Breast epithelium (tissue), 3 donors: ENCODE measurements at regions not wholly inside any gene's neighbourhood (a gene's known extent, or its start where the extent isn't known, plus 50 kb on each side); places are given as distances from the start of the nearest gene placed in this dataset.
"Not testable (repeated sequence)": the region's sequence is repeated elsewhere in the genome, so short reads cannot be mapped to it uniquely, and the experiment has no call there.

ENCODE experiments used
- CTCF ChIP-seq, 3 donors: fragments of 450-650 bp; IDR thresholded peaks; one replicate each; pipeline ENCODE4 v1.5.1; 2016 to 2017; ENCODE audit warnings: antibody characterized with exemption in 3 of 3, mild to moderate bottlenecking in 3 of 3, moderate library complexity in 3 of 3
- POLR2A ChIP-seq: fragments of 450-650 bp; IDR thresholded peaks from one replicate; pipeline ENCODE4 v1.6.1; 2016; ENCODE audit warnings: antibody characterized with exemption, mild to moderate bottlenecking, moderate library complexity
- POLR2AphosphoS5 ChIP-seq, 3 donors: sonication (generic); formaldehyde crosslinking; IDR thresholded peaks; one replicate each; pipeline ENCODE4 v1.6.1; 2017; ENCODE audit warnings: antibody characterized with exemption in 3 of 3

GRCh38 chr5:102635399-102635798 lies 119.7 kb upstream of the PAM start:
- TF ChIP-seq CTCF (IDR thresholded peaks at IDR 0.05); POLR2A; POLR2AphosphoS5 (IDR thresholded peaks at IDR 0.05): not testable (repeated sequence)
